ENCODE measurements at regions not wholly inside any gene's neighbourhood (a gene's known extent, or its start where the extent isn't known, plus 50 kb on each side); places are given as distances from the start of the nearest gene placed in this dataset.

DNA sequence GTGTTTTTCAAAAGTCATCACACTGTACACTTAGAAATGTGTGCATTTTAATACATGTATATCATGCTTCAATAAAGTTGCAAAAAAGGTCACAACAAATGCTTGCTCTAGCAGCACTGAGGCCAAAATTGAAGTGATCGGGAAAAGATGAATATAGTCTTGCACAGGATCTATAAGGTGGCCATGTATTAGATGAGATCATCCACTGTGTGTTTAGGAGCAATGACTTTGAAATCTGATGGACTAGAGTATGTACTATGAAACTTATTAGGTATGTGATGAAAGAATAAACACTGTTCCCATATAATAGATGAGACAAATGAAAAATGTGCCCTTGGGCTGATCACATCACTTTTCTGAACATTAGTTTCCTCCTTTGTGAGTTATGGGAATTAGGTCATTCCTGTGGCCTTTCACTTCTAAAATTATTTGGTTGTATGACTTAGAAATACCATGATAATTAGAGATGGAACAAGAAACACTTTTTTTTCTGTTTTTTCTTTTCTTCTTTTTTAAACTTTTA, 984.6 kb downstream of the ADGRL2 start:
- H3F3A ChIP-seq (ENCODE audit: insufficient read depth, low read length), result no peaks in the 10 kb centered on the region
- H4K20me1 ChIP-seq (ENCODE audit: insufficient read depth, low read length), result no peaks in the 10 kb centered on the region
- H3K9ac ChIP-seq (ENCODE audit: low read length), result no peak overlapping the region
- no peaks in the 10 kb centered on the region for H3K36me3 ChIP-seq (ENCODE audit: insufficient read depth, low read length)
- H3K4me3 ChIP-seq (ENCODE audit: low read depth, low read length, poor library complexity, severe bottlenecking), result no peak overlapping the region
- H3K9me2 ChIP-seq (ENCODE audit: low read depth, low read length), result no peaks in the 10 kb centered on the region
- H3K4me1 ChIP-seq (ENCODE audit: insufficient read depth, low read length, severe bottlenecking), result no peaks in the 10 kb centered on the region
- H2AFZ ChIP-seq (ENCODE audit: low read length), result no peak overlapping the region
- H3K4me2 ChIP-seq (ENCODE audit: low read length), result no peak overlapping the region
- TF ChIP-seq EZH2 (IDR thresholded peaks at IDR 0.05; ENCODE audit: borderline replicate concordance, low read length), result no peak
- TF ChIP-seq, protein P1, sequence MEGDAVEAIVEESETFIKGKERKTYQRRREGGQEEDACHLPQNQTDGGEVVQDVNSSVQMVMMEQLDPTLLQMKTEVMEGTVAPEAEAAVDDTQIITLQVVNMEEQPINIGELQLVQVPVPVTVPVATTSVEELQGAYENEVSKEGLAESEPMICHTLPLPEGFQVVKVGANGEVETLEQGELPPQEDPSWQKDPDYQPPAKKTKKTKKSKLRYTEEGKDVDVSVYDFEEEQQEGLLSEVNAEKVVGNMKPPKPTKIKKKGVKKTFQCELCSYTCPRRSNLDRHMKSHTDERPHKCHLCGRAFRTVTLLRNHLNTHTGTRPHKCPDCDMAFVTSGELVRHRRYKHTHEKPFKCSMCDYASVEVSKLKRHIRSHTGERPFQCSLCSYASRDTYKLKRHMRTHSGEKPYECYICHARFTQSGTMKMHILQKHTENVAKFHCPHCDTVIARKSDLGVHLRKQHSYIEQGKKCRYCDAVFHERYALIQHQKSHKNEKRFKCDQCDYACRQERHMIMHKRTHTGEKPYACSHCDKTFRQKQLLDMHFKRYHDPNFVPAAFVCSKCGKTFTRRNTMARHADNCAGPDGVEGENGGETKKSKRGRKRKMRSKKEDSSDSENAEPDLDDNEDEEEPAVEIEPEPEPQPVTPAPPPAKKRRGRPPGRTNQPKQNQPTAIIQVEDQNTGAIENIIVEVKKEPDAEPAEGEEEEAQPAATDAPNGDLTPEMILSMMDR (IDR thresholded peaks at IDR 0.05; ENCODE audit: low read length), result no peak
- H3K9me3 ChIP-seq (ENCODE audit: low read length), result peaks cover 4% of the 10 kb centered on the region; the same call in 1 of the 2 replicates
- H3K27ac ChIP-seq (ENCODE audit: low read depth, low read length, poor library complexity, severe bottlenecking), result no peak overlapping the region
- H3K79me2 ChIP-seq (ENCODE audit: insufficient read depth, low read length), result no peaks in the 10 kb centered on the region
- no peaks in the 10 kb centered on the region for H3K27me3 ChIP-seq (ENCODE audit: insufficient read depth, low read length)

- Histone ChIP-seq H4K20me1 (ENCODE audit: insufficient read depth, low read length) (no peaks in the 10 kb centered on the region), H3K4me3 (ENCODE audit: low read depth, low read length, poor library complexity, severe bottlenecking) (no peak overlapping the region), H3K9ac (ENCODE audit: low read length) (no peak overlapping the region), H3K27ac (ENCODE audit: low read depth, low read length, poor library complexity, severe bottlenecking) (no peak overlapping the region), H3K79me2 (ENCODE audit: insufficient read depth, low read length) (no peaks in the 10 kb centered on the region), H2AFZ (ENCODE audit: low read length) (no peak overlapping the region), H3K9me3 (ENCODE audit: low read length) (no peaks in the 10 kb centered on the region), H3K4me1 (ENCODE audit: insufficient read depth, low read length, severe bottlenecking) (no peaks in the 10 kb centered on the region), H3K27me3 (ENCODE audit: insufficient read depth, low read length) (no peaks in the 10 kb centered on the region), H3F3A (ENCODE audit: insufficient read depth, low read length) (no peaks in the 10 kb centered on the region), H3K36me3 (ENCODE audit: insufficient read depth, low read length) (no peaks in the 10 kb centered on the region), H3K4me2 (ENCODE audit: low read length) (peak overlapping the region; percentile 10; the same call in 1 of the 2 replicates), H3K9me2 (ENCODE audit: low read depth, low read length) (no peaks in the 10 kb centered on the region)
- no peak for TF ChIP-seq EZH2 (IDR thresholded peaks at IDR 0.05; ENCODE audit: borderline replicate concordance, low read length)
- TF ChIP-seq, protein P1 (IDR thresholded peaks at IDR 0.05; ENCODE audit: low read length), result no peak
These were observed 982.3 kb downstream of the ADGRL2 start for GRCh38 chr1:82783044-82783443.

GRCh38 chr1:82782599-82782998, 981.9 kb downstream of the ADGRL2 start:
- H3K79me2 ChIP-seq (ENCODE audit: insufficient read depth, low read length), result no peaks in the 10 kb centered on the region
- no peak overlapping the region for H3K9ac ChIP-seq (ENCODE audit: low read length)
- no peak overlapping the region for H3K27ac ChIP-seq (ENCODE audit: low read depth, low read length, poor library complexity, severe bottlenecking)
- no peaks in the 10 kb centered on the region for H4K20me1 ChIP-seq (ENCODE audit: insufficient read depth, low read length)
- H3K9me3 ChIP-seq (ENCODE audit: low read length), result no peaks in the 10 kb centered on the region
- H2AFZ ChIP-seq (ENCODE audit: low read length), result no peak overlapping the region
- H3K4me3 ChIP-seq (ENCODE audit: low read depth, low read length, poor library complexity, severe bottlenecking), result no peak overlapping the region
- peak overlapping the region; percentile 10; the same call in 1 of the 2 replicates for H3K4me2 ChIP-seq (ENCODE audit: low read length)
- no peaks in the 10 kb centered on the region for H3K4me1 ChIP-seq (ENCODE audit: insufficient read depth, low read length, severe bottlenecking)
- H3F3A ChIP-seq (ENCODE audit: insufficient read depth, low read length), result no peaks in the 10 kb centered on the region
- H3K36me3 ChIP-seq (ENCODE audit: insufficient read depth, low read length), result no peaks in the 10 kb centered on the region
- TF ChIP-seq, protein P1 (IDR thresholded peaks at IDR 0.05; ENCODE audit: low read length), result no peak
- TF ChIP-seq EZH2 (IDR thresholded peaks at IDR 0.05; ENCODE audit: borderline replicate concordance, low read length), result no peak
- no peaks in the 10 kb centered on the region for H3K27me3 ChIP-seq (ENCODE audit: insufficient read depth, low read length)
- no peaks in the 10 kb centered on the region for H3K9me2 ChIP-seq (ENCODE audit: low read depth, low read length)
